ENCODE measurements at regions not wholly inside any gene's neighbourhood (a gene's known extent, or its start where the extent isn't known, plus 50 kb on each side); places are given as distances from the start of the nearest gene placed in this dataset.
A peak's percentile ranks its signal among the peaks of the same experiment; 100 is the strongest.

DNA sequence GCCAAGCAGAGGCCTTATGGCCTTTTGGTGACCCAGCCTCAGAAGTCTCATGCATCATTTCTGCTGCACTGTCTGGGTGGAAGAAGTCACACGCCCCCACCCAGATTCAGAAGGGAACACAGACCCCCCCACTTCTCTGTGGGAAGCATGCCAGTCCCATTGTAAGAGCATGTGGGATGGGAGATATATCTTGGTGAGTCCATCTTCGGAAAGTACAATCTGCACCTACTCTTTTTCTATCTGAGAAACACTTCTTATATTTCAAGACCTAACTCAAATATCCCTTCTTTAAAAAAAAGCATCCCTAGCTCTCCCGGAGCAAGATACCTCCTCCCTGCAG, 159.6 kb upstream of the FGGY start:
- DNase-seq (ENCODE audit: low read depth), result no peak
- no peak for TF ChIP-seq CTCF (conservative IDR thresholded peaks at IDR 0.05; ENCODE audit: low read length)
- H3K4me3 ChIP-seq (ENCODE audit: low read length), result no peak overlapping the region

GRCh38 chr1:59137968-59138367, 158.9 kb upstream of the FGGY start:
- no peak for TF ChIP-seq CTCF (conservative IDR thresholded peaks at IDR 0.05; ENCODE audit: low read length)
- no peak overlapping the region for H3K4me3 ChIP-seq (ENCODE audit: low read length)

GRCh38 chr1:59138402-59138801, 158.5 kb upstream of the FGGY start:
- no peak for TF ChIP-seq CTCF (conservative IDR thresholded peaks at IDR 0.05; ENCODE audit: low read length)
- H3K4me3 ChIP-seq (ENCODE audit: low read length), result no peak overlapping the region
- no peak for DNase-seq (ENCODE audit: low read depth)

More at GRCh38 chr1:59137968-59138367, 158.9 kb upstream of the FGGY start:
- no peak for DNase-seq (ENCODE audit: low read depth)

- DNase-seq (ENCODE audit: low read depth), result no peak
- TF ChIP-seq CTCF (conservative IDR thresholded peaks at IDR 0.05; ENCODE audit: low read length), result no peak
- no peak overlapping the region for H3K4me3 ChIP-seq (ENCODE audit: low read length)
These were observed 157.5 kb upstream of the FGGY start for GRCh38 chr1:59139396-59139795.

DNA sequence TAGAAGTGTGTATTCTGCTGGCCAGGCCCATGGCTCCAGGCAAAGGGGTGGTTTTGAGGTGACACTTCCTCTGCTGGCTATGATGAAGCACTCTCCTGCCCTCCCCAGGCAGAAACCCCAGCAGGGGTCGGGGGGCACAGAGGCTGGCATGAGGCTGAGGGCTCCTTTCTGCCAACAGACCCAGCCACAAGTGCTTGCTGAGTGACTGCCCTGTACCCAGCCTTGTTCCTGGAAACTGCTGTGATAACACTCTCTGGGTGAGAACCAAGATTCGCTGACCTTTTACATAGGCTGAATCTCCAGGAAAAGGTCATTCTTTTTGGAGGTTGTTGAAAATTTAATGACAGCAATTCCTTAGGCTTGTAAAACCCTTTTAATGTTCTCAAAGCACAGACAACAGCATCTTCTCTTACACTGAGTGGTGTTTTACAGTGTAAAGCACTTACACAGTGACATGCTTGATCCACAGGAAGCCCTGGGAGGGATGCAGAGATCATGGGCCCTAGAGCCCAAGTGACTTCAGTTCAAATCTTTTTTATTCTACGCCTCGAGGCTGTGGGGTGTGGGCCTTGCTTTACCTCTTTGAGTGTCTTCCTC, 155.5 kb upstream of the FGGY start:
- TF ChIP-seq CTCF (conservative IDR thresholded peaks at IDR 0.05; ENCODE audit: low read length), result no peak
- DNase-seq (ENCODE audit: low read depth), result no peak

DNA sequence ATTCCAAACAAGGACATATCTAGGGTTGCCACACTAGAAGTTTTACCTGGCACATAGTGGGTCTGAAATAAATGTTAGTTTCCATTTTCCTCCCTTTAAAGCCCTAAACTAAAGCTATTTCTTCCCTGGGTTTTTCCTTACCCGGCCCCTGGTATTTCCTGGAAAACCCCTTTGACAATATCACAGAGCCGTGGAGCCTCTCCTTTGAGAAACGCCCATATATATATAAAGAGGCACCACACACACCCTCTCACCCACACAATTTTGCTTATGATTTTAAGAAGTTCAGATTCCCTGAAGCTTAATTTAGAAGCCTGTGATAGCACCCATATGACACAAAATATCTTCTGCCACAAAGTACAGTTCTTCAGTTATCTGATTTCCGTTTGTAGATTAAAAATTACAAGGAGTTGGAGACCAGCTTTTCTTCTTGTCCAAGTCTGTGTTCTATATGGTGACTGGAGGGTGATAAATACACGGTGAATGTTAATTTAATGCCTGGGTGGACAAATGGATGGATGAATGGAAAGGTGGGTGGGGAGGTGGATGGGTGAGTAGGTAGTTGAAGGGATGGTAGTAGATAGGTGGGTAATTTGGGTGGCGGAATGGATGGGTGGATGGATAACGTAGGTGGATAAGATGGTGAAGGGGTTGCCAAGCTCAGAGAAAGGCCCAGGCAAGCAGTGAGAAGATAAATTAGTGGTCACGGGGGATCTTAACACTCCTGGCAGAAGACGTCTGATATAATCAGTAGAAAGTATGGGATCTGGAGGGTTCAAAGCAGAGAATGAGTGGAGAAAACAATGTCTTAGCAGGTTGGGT, 154.4 kb upstream of the FGGY start:
- DNase-seq (ENCODE audit: low read depth), result no peak
- no peak for TF ChIP-seq CTCF (conservative IDR thresholded peaks at IDR 0.05; ENCODE audit: low read length)
- H3K4me3 ChIP-seq (ENCODE audit: low read length), result no peak overlapping the region

More for the DNA sequence above, 155.5 kb upstream of the FGGY start:
- H3K4me3 ChIP-seq (ENCODE audit: low read length), result no peak overlapping the region

DNA sequence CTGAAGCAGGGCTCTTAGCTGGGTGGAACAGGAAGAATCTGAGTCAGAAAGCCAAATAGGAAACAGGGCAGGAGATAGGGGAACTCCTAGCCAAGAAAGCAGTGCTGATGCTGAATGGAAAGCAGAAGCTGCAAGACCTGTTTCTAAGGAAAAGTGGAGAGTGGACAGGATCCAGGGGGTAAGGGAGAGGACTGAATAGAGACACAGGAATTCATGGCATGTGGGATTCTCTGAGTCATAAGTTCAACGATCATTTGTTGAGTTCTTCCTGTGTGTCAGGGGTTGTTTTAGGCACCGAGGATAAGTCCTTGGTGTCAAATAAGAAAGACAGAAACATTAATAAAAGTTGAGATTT, 153.8 kb upstream of the FGGY start:
- no peak overlapping the region for H3K4me3 ChIP-seq (ENCODE audit: low read length)
- TF ChIP-seq CTCF (conservative IDR thresholded peaks at IDR 0.05; ENCODE audit: low read length), result no peak
- DNase-seq (ENCODE audit: low read depth), result peak; percentile 98

Data from AG10803 (cell line).